ENCODE measurements at regions not wholly inside any gene's neighbourhood (a gene's known extent, or its start where the extent isn't known, plus 50 kb on each side); places are given as distances from the start of the nearest gene placed in this dataset.

DNA sequence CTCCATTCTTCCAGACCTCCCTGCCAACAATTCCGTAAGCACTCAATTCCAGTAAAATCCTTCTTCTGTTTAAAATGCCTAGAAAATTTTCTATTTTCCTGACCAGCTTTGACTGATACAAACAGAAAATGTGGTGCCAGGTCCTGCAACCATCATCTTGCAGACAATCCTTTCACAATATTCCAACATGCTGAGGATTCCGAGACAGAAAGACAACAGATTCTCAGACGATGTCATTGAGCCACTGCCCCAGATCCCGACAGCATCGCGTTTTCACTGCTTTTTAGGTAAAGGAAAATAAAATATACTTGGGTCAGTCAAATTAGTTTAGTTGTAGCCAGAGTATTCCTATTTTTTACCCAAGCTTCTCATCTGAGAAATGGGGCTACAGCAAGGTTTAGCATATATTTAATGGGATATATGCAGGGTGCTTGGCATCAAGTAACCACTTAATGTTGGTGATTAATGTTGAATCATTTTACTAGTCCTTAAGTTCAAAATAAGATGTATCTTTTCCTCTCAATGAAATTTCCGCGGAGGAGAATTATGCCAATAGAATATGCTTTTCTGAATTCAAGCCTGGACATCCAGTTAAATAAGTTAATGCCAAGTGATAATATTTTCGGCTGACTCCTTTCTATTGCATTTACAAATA, 866.6 kb downstream of the SLC4A3 start:
- DNase-seq (ENCODE audit: low spot score) = no peak

DNA sequence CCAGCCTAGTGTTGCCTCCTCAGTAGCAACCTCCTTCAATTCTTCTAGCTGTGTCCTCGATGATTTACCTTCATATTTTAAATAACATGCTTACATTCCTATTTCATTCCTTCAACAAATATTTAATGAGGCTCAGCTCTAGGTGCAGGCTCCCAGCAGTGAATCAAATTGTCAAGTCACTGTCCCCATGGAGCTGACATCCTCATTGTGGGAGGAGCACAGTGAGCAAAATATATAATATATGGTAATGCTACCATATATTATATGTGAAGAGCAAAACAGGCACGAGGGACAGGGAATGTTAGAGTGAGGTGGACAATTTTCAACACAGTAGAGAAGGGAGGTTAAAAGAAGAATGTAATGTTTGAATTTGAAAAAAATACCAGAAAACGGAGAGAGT, 869.1 kb downstream of the SLC4A3 start:
- no peak for DNase-seq (ENCODE audit: low spot score)

- peak; percentile 57 for DNase-seq (ENCODE audit: low spot score)
Measured at GRCh38 chr2:220499225-220499624, 871.8 kb downstream of the SLC4A3 start.

DNA sequence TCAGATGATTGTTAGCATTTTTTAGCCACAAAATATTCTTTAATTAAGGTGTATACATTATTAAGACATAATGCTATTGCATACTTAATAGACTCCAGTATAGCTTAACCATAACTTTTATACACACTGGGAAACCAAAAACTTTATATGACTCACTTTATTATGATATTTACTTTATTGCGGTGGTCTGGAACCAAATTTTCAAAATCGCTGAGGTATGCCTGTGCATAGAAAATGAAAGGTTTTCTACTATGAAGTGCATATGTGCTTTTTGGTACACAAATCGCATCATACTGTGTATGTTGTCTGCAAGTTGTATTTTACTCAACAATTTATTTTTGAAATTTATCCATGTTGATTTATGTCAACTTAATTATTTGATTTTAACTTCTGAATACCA, 875.1 kb downstream of the SLC4A3 start:
- DNase-seq (ENCODE audit: low spot score) = no peak

DNA sequence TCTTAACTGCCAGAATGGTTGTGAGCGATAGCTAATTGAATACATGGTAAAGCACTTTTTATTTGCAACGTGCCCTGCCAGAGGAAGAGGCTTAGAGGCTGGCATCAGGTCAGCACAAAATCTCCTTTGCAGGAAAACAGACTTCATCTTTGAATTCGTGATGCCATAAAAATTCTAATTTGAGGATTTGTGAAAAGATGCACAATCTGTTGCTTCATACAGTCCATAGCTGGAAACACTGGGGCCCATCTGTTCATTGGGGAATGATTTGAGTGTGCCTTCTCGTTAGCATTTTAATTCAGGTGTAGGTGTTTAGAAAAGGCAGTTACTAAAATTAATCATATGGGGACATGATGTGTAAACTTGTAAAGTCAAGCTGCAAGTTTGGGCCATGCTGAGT, 876.0 kb downstream of the SLC4A3 start:
- peak; percentile 27 for DNase-seq (ENCODE audit: low spot score)

DNA sequence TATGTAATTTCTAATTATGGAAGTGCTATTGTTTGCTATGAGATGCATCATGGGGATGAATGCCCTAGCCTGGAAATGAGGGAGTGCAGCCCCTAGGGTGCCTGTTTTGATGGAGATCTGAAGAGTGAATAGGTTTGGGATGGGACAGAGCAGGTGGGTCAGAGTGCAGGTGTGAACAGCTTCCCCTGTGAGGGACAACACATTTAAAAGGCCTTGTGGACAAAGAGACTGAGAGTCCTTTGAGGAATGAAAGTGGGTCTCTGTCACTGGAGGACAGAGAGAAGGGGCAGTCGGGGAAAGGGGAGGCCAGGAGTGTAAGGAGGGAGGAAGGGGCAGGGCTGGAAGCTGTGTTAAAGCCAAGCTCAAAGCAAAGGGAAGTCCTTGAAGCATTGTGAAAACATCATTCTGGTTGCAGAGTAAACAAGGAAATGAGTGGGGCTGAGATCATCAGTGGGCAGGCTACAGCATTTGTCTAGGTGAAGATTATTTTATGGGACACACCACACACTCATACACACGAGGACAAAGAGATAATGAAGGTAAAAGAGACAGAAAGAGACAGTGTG, 877.6 kb downstream of the SLC4A3 start:
- no peak for DNase-seq (ENCODE audit: low spot score)

GRCh38 chr2:220506466-220506865, 879.0 kb downstream of the SLC4A3 start:
- no peak for DNase-seq (ENCODE audit: low spot score)

GRCh38 chr2:220509096-220509757, 881.8 kb downstream of the SLC4A3 start:
- no peak for DNase-seq (ENCODE audit: low spot score)

GRCh38 chr2:220509966-220510365, 882.5 kb downstream of the SLC4A3 start:
- no peak for DNase-seq (ENCODE audit: low spot score)

- no peak for DNase-seq (ENCODE audit: low spot score)
Measured at GRCh38 chr2:220510668-220511067, 883.2 kb downstream of the SLC4A3 start.

- no peak for DNase-seq (ENCODE audit: low spot score)
Measured at GRCh38 chr2:220512419-220512818, 885.0 kb downstream of the SLC4A3 start.

DNA sequence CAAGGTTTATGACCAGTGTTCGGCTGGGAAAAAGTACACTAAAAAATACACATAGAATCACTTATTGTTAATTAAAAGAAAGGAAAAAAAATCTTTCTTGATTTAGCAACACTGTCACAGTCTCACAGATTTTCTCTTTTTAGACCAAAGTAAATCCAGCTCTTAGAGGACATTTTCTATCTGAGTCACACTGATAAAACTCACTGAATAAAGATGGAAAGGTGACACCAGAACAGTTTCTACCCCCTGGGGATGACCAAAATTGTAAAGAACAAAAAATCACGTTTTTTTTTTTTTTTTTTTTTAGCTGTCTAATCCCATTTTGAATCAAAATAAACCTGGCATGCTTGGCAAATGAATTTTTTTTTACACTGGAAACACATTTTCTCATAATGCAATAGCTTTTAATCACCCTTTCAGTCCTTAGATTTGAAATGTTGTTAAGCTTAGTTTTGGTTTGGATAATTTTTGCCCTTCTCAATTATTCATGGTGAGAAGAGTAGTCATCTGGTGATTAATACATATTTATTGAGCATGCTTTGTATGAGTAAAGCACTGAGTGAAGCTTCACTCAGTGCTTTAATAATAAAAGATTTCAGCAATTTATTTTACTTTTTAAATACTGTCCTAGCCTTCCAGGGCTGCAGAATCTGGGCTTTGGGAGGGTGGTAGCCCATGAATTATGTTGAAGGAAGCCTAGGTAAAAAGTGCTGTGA, 886.3 kb downstream of the SLC4A3 start:
- DNase-seq (ENCODE audit: low spot score) = no peak

GRCh38 chr2:220521551-220521950, 894.1 kb downstream of the SLC4A3 start:
- DNase-seq (ENCODE audit: low spot score) = peak; percentile 53

DNA sequence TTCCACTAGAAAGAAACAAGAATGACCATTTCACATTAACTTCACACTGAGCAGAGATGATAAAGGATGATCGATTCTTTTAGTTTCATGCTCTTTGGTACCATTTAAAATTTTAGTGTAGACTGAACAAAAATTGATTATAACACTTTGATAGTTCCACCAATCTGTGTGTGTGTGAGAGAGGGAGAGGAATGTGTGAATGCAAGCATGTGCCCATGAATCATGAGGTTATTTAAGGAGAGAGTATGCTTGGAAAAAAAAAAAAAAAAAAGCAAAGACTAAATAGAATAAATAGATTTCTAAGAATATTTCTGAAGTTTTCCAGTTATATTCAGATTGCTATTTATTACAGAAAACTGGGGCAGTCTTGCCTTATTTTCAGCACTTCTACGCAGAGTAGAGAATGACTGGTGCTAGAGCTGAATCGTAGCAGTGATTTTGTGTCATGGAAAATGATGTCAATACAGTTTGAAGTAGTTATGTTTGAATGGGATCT, 900.8 kb downstream of the SLC4A3 start:
- no peak for DNase-seq (ENCODE audit: low spot score)

DNA sequence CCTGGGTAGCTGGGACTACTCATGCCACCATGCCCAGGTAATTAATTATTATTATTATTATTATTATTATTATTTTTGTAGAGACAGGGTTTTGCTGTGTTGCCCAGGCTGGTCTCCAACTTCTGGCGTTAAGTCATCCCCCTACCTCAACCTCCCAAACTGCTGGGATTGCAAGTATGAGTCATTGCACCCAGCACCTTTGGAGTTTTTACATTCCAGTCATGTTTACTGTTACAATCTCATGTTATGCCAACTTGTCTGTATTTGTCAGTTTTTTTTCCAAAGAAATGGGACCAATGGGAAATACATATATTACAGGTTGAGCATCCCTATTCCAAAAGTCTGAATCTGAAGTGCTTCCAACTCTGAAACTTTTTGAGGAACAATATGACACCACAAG, 903.8 kb downstream of the SLC4A3 start:
- no peak for DNase-seq (ENCODE audit: low spot score)

DNA sequence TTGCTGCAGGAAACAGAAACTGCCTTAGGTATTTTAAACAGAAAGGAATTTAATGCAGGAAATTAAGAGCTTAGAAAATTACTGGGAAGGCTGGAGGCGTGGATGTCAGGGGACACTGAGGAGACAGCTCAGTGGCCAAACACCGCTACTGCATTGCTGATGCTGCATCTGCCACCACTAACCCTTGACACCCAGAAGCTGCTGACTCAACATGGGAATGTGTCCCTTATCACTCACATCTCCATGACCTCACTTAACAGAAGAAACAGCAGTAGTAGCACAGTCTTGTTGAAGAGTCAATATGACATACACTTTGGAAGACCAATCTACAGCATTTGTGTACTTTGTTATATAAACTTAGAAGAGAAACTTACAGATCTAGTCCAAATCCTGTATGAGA, 906.1 kb downstream of the SLC4A3 start:
- no peak for DNase-seq (ENCODE audit: low spot score)

GRCh38 chr2:220539481-220539880, 912.1 kb downstream of the SLC4A3 start:
- no peak for DNase-seq (ENCODE audit: low spot score)

DNA sequence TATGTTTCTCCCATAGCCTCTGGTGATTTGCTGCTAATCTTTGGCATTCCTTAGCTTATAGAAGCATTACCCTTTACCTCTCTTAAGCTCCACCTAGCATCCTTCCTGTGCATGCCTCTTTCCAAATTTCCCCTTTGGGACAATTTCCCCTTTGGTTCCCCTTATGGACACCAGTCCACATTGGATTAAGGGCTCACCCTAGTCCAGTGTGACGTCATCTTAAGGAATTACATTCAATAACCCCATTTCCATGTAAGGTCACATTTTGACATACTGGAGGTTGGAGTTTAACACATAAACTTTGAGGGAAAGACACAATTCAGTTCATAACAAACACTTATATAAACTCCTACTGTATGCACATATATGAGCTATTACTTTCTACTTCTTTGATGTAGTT, 916.6 kb downstream of the SLC4A3 start:
- no peak for DNase-seq (ENCODE audit: low spot score)

DNA sequence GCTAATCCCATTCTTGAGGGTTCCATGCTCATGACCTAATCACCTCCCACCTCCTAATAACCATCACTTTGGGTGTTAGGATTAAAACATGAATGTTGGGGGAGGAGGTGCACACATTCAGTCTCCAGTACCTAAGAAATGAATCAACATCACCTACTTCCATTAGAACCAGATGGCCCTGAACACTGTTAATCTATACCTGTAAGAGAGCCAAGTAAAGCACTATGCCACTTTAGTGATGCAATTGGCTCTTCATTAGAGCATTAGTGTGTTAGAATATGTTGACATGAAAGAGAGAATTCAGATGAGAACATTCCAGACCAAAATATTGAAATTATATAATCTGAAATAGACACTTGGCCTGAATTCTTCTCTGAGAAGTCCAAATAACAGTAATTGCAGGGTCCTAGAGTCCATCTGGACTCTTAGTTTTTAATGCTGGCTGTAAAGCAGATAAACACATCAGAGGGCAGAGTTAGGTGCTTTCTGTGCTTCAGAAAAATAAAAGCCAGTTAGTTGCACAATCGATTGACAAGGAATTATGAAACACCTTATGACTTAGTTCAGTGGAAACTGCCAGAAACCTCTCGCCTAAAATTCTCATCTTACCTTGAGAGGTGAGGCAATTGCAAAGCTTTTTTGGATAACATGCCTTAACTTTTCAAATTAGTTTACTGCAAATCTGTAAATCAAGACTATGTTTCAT, 923.7 kb downstream of the SLC4A3 start:
- DNase-seq (ENCODE audit: low spot score) = no peak

DNA sequence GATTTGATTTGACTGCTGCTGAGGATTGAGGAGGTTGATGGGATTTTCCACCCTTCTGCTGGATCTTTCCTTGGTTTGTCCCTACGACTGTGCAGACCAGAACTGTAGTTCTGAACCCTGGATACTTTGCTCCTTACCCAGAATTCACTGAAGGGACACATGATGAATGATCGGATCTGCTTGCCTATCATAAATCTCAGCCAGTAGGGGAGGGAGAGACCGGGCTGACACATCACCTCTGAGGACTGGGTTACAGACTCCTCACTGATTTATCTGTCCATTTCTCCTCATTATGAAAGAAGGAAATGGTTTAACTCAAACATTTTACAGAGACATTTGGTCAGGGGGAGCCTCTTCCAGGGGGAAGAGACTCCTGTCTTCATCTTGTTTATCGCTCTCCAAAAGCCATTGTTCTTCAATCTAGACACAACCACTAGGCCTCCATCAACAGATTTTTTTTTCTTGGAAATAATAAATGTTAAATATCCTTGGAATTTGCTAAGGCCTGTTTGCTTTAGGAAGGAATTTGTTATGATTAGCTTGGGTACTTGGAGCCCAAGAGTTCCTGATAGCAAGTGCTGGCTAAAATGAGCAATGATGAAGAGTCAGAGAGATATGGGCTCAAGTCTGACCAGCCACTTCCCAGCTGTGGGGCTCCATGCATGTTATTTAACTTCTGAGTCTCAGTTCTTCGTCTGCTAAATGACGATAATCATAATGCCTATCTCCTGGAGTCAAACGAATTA, 925.5 kb downstream of the SLC4A3 start:
- no peak for DNase-seq (ENCODE audit: low spot score)

DNA sequence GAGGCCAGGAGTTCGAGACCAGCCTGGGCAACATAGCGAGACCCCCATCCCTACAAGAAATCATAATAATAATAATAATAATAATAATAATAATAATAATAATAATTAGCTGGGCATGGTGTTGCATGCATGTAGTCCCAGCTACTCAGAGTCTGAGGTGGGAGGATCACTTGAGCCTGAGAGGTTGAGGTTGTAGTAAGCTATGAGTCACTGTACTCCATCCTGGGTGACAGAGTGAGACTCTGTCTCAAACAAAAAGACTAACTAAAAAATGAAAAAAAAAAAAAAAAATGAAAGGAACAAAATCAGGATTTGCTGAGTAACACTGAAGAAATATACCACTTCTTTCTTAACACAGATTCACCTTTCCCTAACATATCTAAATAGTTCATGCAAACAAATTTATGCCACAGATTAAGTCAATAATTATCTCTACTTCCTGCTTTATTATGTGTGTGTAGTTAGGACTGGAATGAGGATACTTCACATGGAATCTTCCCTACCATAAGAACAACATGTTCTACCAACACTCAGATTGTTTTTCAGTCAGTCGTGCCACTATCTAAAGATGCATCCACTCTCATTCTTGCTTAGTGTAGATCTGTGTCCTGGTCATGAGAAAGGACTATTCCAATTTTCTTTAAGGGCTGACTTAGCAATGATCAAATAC, 928.7 kb downstream of the SLC4A3 start:
- DNase-seq (ENCODE audit: low spot score) = no peak

All from Ammon's horn (tissue), 1 donor.